H1 (cell line): ENCODE measurements at regions not wholly inside any gene's neighbourhood (a gene's known extent, or its start where the extent isn't known, plus 50 kb on each side); places are given as distances from the start of the nearest gene placed in this dataset.

Experiments
- ASH2L ChIP-seq: fragments of 200-600, 300-600 bp; sonication (generic); IDR thresholded peaks from one replicate; pipeline ENCODE4 v1.7.1; 2017; ENCODE audit warnings: low read length
- BCL11A ChIP-seq, 2 experiments: IDR thresholded peaks; one replicate each; pipeline ENCODE4 v1.6.1; 2011; ENCODE audit warnings: low read depth in 2 of 2, low read length in 2 of 2, mild to moderate bottlenecking in 2 of 2
- CHD7 ChIP-seq: fragments of 300-600 bp; sonication (generic); IDR thresholded peaks from 2 replicates; pipeline ENCODE4 v1.7.1; 2012; ENCODE audit warnings: low read length, moderate library complexity, mild to moderate bottlenecking, inconsistent platforms; ENCODE audit not compliant: insufficient replicate concordance
- CREB1 ChIP-seq: IDR thresholded peaks from 2 replicates; pipeline ENCODE4 v1.6.1; 2012; ENCODE audit warnings: inconsistent platforms
- EGR1 ChIP-seq: IDR thresholded peaks from 2 replicates; pipeline ENCODE4 v1.6.1; 2011; ENCODE audit warnings: low read depth, low read length, borderline replicate concordance
- GABPA ChIP-seq: IDR thresholded peaks from 2 replicates; pipeline ENCODE4 v1.6.1; 2011; ENCODE audit warnings: mild to moderate bottlenecking, low read length, moderate library complexity, borderline replicate concordance; ENCODE audit not compliant: insufficient read depth
- KDM1A ChIP-seq: fragments of 200-600, 300-600 bp; sonication (generic); IDR thresholded peaks from 2 replicates; pipeline ENCODE4 v1.7.1; 2016; ENCODE audit warnings: mild to moderate bottlenecking, low read length, borderline replicate concordance
- POLR2A ChIP-seq, 2 experiments: IDR thresholded peaks; 1 replicate in 1 of 2; 2 replicates in 1 of 2; pipeline ENCODE4 v1.6.1; 2011; ENCODE audit warnings: low read depth in 2 of 2, low read length in 2 of 2, mild to moderate bottlenecking in 2 of 2; ENCODE audit errors: control extremely low read depth in 1 of 2
- RNF2 ChIP-seq: fragments of 200-900, 300-1000 bp; sonication (generic); IDR thresholded peaks from 2 replicates; pipeline ENCODE4 v1.7.1; 2016; ENCODE audit warnings: borderline replicate concordance, low read depth, mild to moderate bottlenecking, antibody characterized with exemption, low read length; ENCODE audit not compliant: poor library complexity, severe bottlenecking; ENCODE audit errors: missing control alignments
- SIRT6 ChIP-seq: IDR thresholded peaks from one replicate; pipeline ENCODE4 v1.7.1; 2012; ENCODE audit warnings: low read length, inconsistent platforms
- SIX5 ChIP-seq: IDR thresholded peaks from 2 replicates; pipeline ENCODE4 v1.6.1; 2011; ENCODE audit warnings: mild to moderate bottlenecking, low read depth, low read length

- TF ChIP-seq CHD7 (no peak), EGR1 (no peak), SIX5 (no peak), POLR2A (IDR thresholded peaks at IDR 0.05; ENCODE audit: control extremely low read depth in 1 of 2, low read depth in 2 of 2, low read length in 2 of 2) (no peak), GABPA (no peak), RNF2 (no peak), SIRT6 (no peak), CREB1 (no peak), KDM1A (no peak), ASH2L (no peak), BCL11A (IDR thresholded peaks at IDR 0.05; ENCODE audit: low read depth in 2 of 2, low read length in 2 of 2) (no peak)
These were observed 58.6 kb downstream of the RASL11A start (continued) for GRCh38 chr13:27329210-27329609.
